HL-60/S4 treated with phorbol 12-myristate 13-acetate at 8.2 ng/mL for 4 days and 3 days (cell line): ENCODE measurements at regions not wholly inside any gene's neighbourhood (a gene's known extent, or its start where the extent isn't known, plus 50 kb on each side); places are given as distances from the start of the nearest gene placed in this dataset.

Experiments
- in situ Hi-C: fragments of 300-500 bp; cut with MboI; formaldehyde crosslinking; loops from 2 replicates; pipeline ENCODE4 v1.15.0; 2022; ENCODE audit warnings: low sequenced_read_pairs

GRCh38 chr12:76259106-76259505 lies 89.1 kb downstream of the BBS10 start:
- in situ Hi-C loops, result no loop called here

GRCh38 chr12:76256904-76257303 lies 91.3 kb downstream of the BBS10 start:
- in situ Hi-C loops, result no loop called here

GRCh38 chr12:76256321-76256720 lies 91.9 kb downstream of the BBS10 start:
- in situ Hi-C loops, result no loop called here

GRCh38 chr12:76255692-76256091 lies 92.5 kb downstream of the BBS10 start:
- in situ Hi-C loops, result no loop called here

- in situ Hi-C loops, result no loop called here
Observed at GRCh38 chr12:76255281-76255680, 92.9 kb downstream of the BBS10 start.

GRCh38 chr12:76252031-76252430 lies 96.2 kb downstream of the BBS10 start:
- in situ Hi-C loops, result no loop called here

GRCh38 chr12:76250256-76250655 lies 98.0 kb downstream of the BBS10 start:
- in situ Hi-C loops, result no loop called here

- in situ Hi-C loops, result no loop called here
Observed at GRCh38 chr12:76249501-76249900, 98.7 kb downstream of the BBS10 start.

GRCh38 chr12:76247992-76248391 lies 100.2 kb downstream of the BBS10 start:
- in situ Hi-C loops, result no loop called here

GRCh38 chr12:76247026-76247646 lies 101.1 kb downstream of the BBS10 start:
- in situ Hi-C loops, result no loop called here

- in situ Hi-C loops, result no loop called here
Observed at GRCh38 chr12:76246611-76247010, 101.6 kb downstream of the BBS10 start.

GRCh38 chr12:76244300-76244699 lies 103.9 kb downstream of the BBS10 start:
- in situ Hi-C loops, result no loop called here

- in situ Hi-C loops, result no loop called here
Observed at GRCh38 chr12:76242813-76243550, 105.2 kb downstream of the BBS10 start.

- in situ Hi-C loops, result no loop called here
Observed at GRCh38 chr12:76241371-76241770, 106.8 kb downstream of the BBS10 start.

- in situ Hi-C loops, result no loop called here
Observed at GRCh38 chr12:76240281-76240680, 107.9 kb downstream of the BBS10 start.

GRCh38 chr12:76238688-76239087 lies 109.5 kb downstream of the BBS10 start:
- in situ Hi-C loops, result no loop called here

GRCh38 chr12:76237086-76237701 lies 111.0 kb downstream of the BBS10 start:
- in situ Hi-C loops, result no loop called here

- in situ Hi-C loops, result no loop called here
Observed at GRCh38 chr12:76236640-76237039, 111.6 kb downstream of the BBS10 start.

GRCh38 chr12:76234741-76235140 lies 113.5 kb downstream of the BBS10 start:
- in situ Hi-C loops, result no loop called here

GRCh38 chr12:76232013-76232412 lies 116.2 kb downstream of the BBS10 start:
- in situ Hi-C loops, result no loop called here

GRCh38 chr12:76226956-76227355 lies 121.3 kb downstream of the BBS10 start:
- in situ Hi-C loops, result no loop called here

GRCh38 chr12:76226397-76226796 lies 121.8 kb downstream of the BBS10 start:
- in situ Hi-C loops, result no loop called here
